Fibroblast of lung (primary cell): ENCODE measurements at regions not wholly inside any gene's neighbourhood (a gene's known extent, or its start where the extent isn't known, plus 50 kb on each side); places are given as distances from the start of the nearest gene placed in this dataset.

Source experiments
- DNase-seq, 2 donors: peaks; one replicate each; pipeline versions ENCODE4 v3.0.0 to v3.0.0-alpha.2; 2010; ENCODE audit warnings: low read depth in 2 of 2
- H2AFZ ChIP-seq: 2 replicates; pipeline ENCODE4 v1.5.1; 2012; ENCODE audit warnings: low read length, control low read depth, inconsistent platforms
- H3K27ac ChIP-seq: 2 replicates; pipeline ENCODE4 v1.5.1; 2011; ENCODE audit warnings: low read length, control low read depth; ENCODE audit not compliant: insufficient read depth
- H3K27me3 ChIP-seq: 2 replicates; pipeline ENCODE4 v1.5.1; 2011; ENCODE audit warnings: mild to moderate bottlenecking, low read length; ENCODE audit not compliant: control insufficient read depth, insufficient read depth
- H3K36me3 ChIP-seq: 2 replicates; pipeline ENCODE4 v1.5.1; 2011; ENCODE audit warnings: low read length; ENCODE audit not compliant: control insufficient read depth, insufficient read depth
- H3K4me1 ChIP-seq: 2 replicates; pipeline ENCODE4 v1.5.1; 2011; ENCODE audit warnings: low read length; ENCODE audit not compliant: control insufficient read depth, insufficient read depth; ENCODE audit errors: extremely low read depth
- H3K4me2 ChIP-seq: 2 replicates; pipeline ENCODE4 v1.5.1; 2011; ENCODE audit warnings: low read length, control low read depth; ENCODE audit not compliant: insufficient read depth; ENCODE audit errors: extremely low read depth
- H3K4me3 ChIP-seq, 4 experiments: fragments of 200-600 bp in 1 of 4; sonication (generic) in 1 of 4; replicated peaks in 1 of 4; 2 replicates each; pipeline ENCODE4 v1.5.1; 2011 to 2016; ENCODE audit warnings: low read length in 4 of 4, low read depth in 3 of 4, mild to moderate bottlenecking in 3 of 4, control low read depth in 2 of 4, inconsistent platforms in 1 of 4, mixed read lengths in 1 of 4; ENCODE audit not compliant: insufficient read depth in 1 of 4; ENCODE audit errors: control extremely low read depth in 1 of 4
- H3K79me2 ChIP-seq: 2 replicates; pipeline ENCODE4 v1.5.1; 2012; ENCODE audit warnings: mild to moderate bottlenecking, low read length, inconsistent platforms; ENCODE audit not compliant: control insufficient read depth, insufficient read depth
- H3K9ac ChIP-seq: 2 replicates; pipeline ENCODE4 v1.5.1; 2011; ENCODE audit warnings: mild to moderate bottlenecking, low read length, control low read depth; ENCODE audit not compliant: insufficient read depth
- H3K9me3 ChIP-seq: 2 replicates; pipeline ENCODE4 v1.5.1; 2012; ENCODE audit warnings: low read depth, low read length; ENCODE audit not compliant: control insufficient read depth, insufficient read depth
- H4K20me1 ChIP-seq: 2 replicates; pipeline ENCODE4 v1.5.1; 2011; ENCODE audit warnings: low read length; ENCODE audit not compliant: control insufficient read depth, insufficient read depth; ENCODE audit errors: extremely low read depth
- CTCF ChIP-seq, 2 donors: IDR thresholded peaks in 1 of 2; conservative IDR thresholded peaks in 1 of 2; 1 replicate in 1 of 2; 2 replicates in 1 of 2; pipeline ENCODE4 v1.5.1; 2011 to 2012; ENCODE audit warnings: low read length in 2 of 2, control low read depth in 1 of 2, inconsistent platforms in 1 of 2, low read depth in 1 of 2, mild to moderate bottlenecking in 1 of 2
- EZH2 ChIP-seq: IDR thresholded peaks from 2 replicates; pipeline ENCODE4 v1.5.1; 2012; ENCODE audit warnings: low read length, control low read depth, mild to moderate bottlenecking; ENCODE audit errors: missing control alignments

- Histone ChIP-seq H3K9me3 (no peaks in the 10 kb centered on the region), H4K20me1 (no peaks in the 10 kb centered on the region), H3K4me1 (no peaks in the 10 kb centered on the region), H3K4me2 (no peak overlapping the region), H3K9ac (no peak overlapping the region), H3K27me3 (no peaks in the 10 kb centered on the region), H2AFZ (no peak overlapping the region), H3K36me3 (no peaks in the 10 kb centered on the region), H3K27ac (no peak overlapping the region), H3K79me2 (no peaks in the 10 kb centered on the region), H3K4me3 (no peak overlapping the region)
- DNase-seq: no peak
- no peak for TF ChIP-seq EZH2
- TF ChIP-seq CTCF (conservative IDR thresholded peaks at IDR 0.05 in 1 of 2, IDR thresholded peaks at IDR 0.05 in 1 of 2; ENCODE audit: low read depth in 1 of 2, low read length in 2 of 2): no peak
These were observed 1778.7 kb upstream of the MIR17HG start for GRCh38 chr13:89568746-89569145.

- Histone ChIP-seq H2AFZ (no peak overlapping the region), H4K20me1 (no peaks in the 10 kb centered on the region), H3K36me3 (no peaks in the 10 kb centered on the region), H3K4me2 (no peak overlapping the region), H3K4me3 (no peak overlapping the region), H3K79me2 (no peaks in the 10 kb centered on the region), H3K9me3 (no peaks in the 10 kb centered on the region), H3K27ac (no peak overlapping the region), H3K27me3 (no peaks in the 10 kb centered on the region), H3K9ac (no peak overlapping the region), H3K4me1 (no peaks in the 10 kb centered on the region)
- TF ChIP-seq CTCF (conservative IDR thresholded peaks at IDR 0.05 in 1 of 2, IDR thresholded peaks at IDR 0.05 in 1 of 2; ENCODE audit: low read depth in 1 of 2, low read length in 2 of 2) (no peak), EZH2 (no peak)
- DNase-seq: no peak
These were observed 1775.8 kb upstream of the MIR17HG start for GRCh38 chr13:89571676-89572075.

GRCh38 chr13:89574077-89574476 is 1773.4 kb upstream of the MIR17HG start:
- no peak overlapping the region for H3K9ac ChIP-seq
- TF ChIP-seq EZH2 (no peak), CTCF (conservative IDR thresholded peaks at IDR 0.05 in 1 of 2, IDR thresholded peaks at IDR 0.05 in 1 of 2; ENCODE audit: low read depth in 1 of 2, low read length in 2 of 2) (no peak)
- H3K9me3 ChIP-seq: no peaks in the 10 kb centered on the region

More at GRCh38 chr13:89574077-89574476, 1773.4 kb upstream of the MIR17HG start:
- Histone ChIP-seq H3K4me2 (no peak overlapping the region), H4K20me1 (no peaks in the 10 kb centered on the region), H3K4me1 (no peaks in the 10 kb centered on the region), H2AFZ (no peak overlapping the region), H3K79me2 (no peaks in the 10 kb centered on the region), H3K27me3 (no peaks in the 10 kb centered on the region), H3K27ac (no peak overlapping the region), H3K36me3 (no peaks in the 10 kb centered on the region), H3K4me3 (no peak overlapping the region)
- no peak for DNase-seq
